Adrenal gland (tissue), 9 donors: ENCODE measurements at regions not wholly inside any gene's neighbourhood (a gene's known extent, or its start where the extent isn't known, plus 50 kb on each side); places are given as distances from the start of the nearest gene placed in this dataset.

ENCODE experiments used
- DNase-seq, 7 donors: peaks; one replicate each; pipeline ENCODE4 v3.0.0-alpha.2; 2019 to 2020
- H3K27ac ChIP-seq, 5 donors: fragments of 200-600 bp; sonication (generic) in 4 of 5; 1 replicate in 3 of 5; 2 replicates in 2 of 5; pipeline versions ENCODE4 v1.5.1 to v1.8.0; 2016 to 2020; ENCODE audit warnings: mild to moderate bottlenecking in 1 of 5
- H3K27me3 ChIP-seq: fragments of 200-600 bp; 2 replicates; pipeline ENCODE4 v1.8.0; 2021
- H3K36me3 ChIP-seq, 2 donors: fragments of 200-600 bp; replicated peaks in 1 of 2; 1 replicate in 1 of 2; 2 replicates in 1 of 2; pipeline versions ENCODE4 v1.5.1 to v1.8.0; 2018 to 2022
- H3K4me1 ChIP-seq, 2 donors: fragments of 200-600 bp; replicated peaks in 1 of 2; 1 replicate in 1 of 2; 2 replicates in 1 of 2; pipeline versions ENCODE4 v1.5.1 to v1.8.0; 2018 to 2021
- H3K4me3 ChIP-seq, 4 donors: fragments of 200-600 bp; sonication (generic) in 3 of 4; one replicate each; pipeline ENCODE4 v1.5.1; 2016 to 2018
- H3K9me3 ChIP-seq, 3 donors: fragments of 200-600 bp; sonication (generic) in 1 of 3; replicated peaks in 1 of 3; 1 replicate in 2 of 3; 2 replicates in 1 of 3; pipeline versions ENCODE4 v1.5.1 to v1.8.0; 2016 to 2021
- POLR2A ChIP-seq, 2 donors: fragments of 450-650 bp; IDR thresholded peaks; one replicate each; pipeline ENCODE4 v1.6.1; 2017; ENCODE audit warnings: antibody characterized with exemption in 2 of 2, mild to moderate bottlenecking in 2 of 2, moderate library complexity in 1 of 2
- WGBS, 4 donors: extraction: QIAGEN DNeasy Blood & Tissue Kit in 2 of 4; methylation state at CpG; one replicate each; pipeline versions ENCODE4 v1.1.5 to v1.1.7; 2013 to 2017; 5-methylcytosine and 5-hydroxymethylcytosine counted together
- intact Hi-C, 2 donors: fragments of 100-400 bp; cut with DNase I; formaldehyde crosslinking; loops; one replicate each; pipeline versions ENCODE4 v1.14.1 to v1.15.0; 2022 to 2023
- TF ChIP-seq, protein P1 (sequence below), 6 experiments: fragments of 450-650 bp in 4 of 6; fragments of 200-600 bp in 2 of 6; sonication (generic) in 1 of 6; IDR thresholded peaks; 1 replicate in 5 of 6; 2 replicates in 1 of 6; pipeline versions ENCODE4 v1.5.1 to v1.8.0; 2016 to 2021; ENCODE audit warnings: antibody characterized with exemption in 6 of 6, mild to moderate bottlenecking in 2 of 6, moderate library complexity in 1 of 6
- donor health status: healthy with polysubstance abuse.
- donor health status: Bipolar disorder and iron deficiency.
- donor health status: DM: yes; HTN: yes; CAD: no.
- donor health status: DM: no; HTN: no; CAD: no.
- donor health status: DM: no; HTN: no; CAD: no.

DNA sequence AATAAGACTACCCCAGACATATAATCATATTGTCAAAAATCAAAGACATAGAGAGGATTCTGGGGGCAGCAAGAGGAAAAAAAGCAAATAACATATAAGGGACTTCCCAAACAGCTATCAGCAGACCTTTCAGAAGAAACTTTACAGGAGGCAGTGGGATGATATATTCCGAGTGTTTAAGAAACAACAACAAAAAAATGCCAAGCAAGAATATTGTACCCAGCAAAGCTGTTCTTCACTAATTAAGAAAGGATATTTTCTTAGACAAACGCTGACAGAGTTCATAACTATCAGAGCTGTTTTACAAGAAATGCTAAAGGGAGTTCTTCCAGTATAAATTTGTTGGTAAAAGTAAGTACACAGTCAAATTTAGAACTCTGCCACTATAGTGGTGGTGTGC, 243.3 kb upstream of the AFDN start:
- TF ChIP-seq, protein P1, sequence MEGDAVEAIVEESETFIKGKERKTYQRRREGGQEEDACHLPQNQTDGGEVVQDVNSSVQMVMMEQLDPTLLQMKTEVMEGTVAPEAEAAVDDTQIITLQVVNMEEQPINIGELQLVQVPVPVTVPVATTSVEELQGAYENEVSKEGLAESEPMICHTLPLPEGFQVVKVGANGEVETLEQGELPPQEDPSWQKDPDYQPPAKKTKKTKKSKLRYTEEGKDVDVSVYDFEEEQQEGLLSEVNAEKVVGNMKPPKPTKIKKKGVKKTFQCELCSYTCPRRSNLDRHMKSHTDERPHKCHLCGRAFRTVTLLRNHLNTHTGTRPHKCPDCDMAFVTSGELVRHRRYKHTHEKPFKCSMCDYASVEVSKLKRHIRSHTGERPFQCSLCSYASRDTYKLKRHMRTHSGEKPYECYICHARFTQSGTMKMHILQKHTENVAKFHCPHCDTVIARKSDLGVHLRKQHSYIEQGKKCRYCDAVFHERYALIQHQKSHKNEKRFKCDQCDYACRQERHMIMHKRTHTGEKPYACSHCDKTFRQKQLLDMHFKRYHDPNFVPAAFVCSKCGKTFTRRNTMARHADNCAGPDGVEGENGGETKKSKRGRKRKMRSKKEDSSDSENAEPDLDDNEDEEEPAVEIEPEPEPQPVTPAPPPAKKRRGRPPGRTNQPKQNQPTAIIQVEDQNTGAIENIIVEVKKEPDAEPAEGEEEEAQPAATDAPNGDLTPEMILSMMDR (IDR thresholded peaks at IDR 0.05), result no peak
- no peak for TF ChIP-seq POLR2A (IDR thresholded peaks at IDR 0.05)
- Histone ChIP-seq H3K36me3 (no peaks in the 10 kb centered on the region), H3K27me3 (no peaks in the 10 kb centered on the region), H3K4me1 (no peaks in the 10 kb centered on the region), H3K27ac (no peak overlapping the region), H3K4me3 (no peak overlapping the region), H3K9me3 (peaks cover 0 to 11% (median 0%) of the 10 kb centered on the region in 3 donors)
- no peak for DNase-seq
- 78 to 86% (median 82%) methylated on average over 2 of the region's 2 CpGs for WGBS, 4 donors
- intact Hi-C loops, result no loop called here

DNA sequence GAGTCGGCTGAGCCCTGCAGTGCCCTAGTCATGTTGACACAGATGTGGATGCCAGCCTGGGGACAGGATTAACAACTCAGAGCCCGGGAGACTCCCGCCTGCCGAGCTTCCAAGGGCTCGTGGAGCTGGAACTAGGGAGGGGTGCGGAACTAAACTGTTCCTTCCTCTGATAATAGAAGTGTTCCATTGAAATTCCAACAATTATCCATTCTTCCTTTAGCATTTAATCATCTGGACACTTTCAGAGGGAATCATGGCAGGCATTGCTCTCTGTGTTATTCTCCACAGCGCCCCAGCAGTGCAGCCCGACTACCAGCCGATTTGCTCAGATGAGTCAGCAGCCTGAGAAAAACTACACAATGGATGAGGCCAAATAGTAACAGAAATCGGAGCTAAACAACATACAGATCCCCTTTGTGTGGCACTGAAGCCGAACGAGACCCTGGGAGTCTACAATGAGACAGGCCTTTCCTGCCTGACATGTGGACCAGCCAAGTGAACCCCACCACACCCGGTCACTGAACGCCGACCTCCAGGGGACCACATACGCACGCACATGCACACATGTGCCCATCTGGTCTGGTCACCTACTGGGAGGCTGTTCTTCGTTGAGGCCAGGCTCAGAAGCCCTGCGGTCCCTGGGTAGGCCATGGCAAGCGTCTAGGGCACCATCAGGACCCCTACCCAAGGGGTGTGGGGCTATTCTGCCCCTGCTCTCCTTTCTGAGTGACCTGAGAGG, 238.4 kb upstream of the AFDN start:
- Histone ChIP-seq H3K4me3 (no peak overlapping the region), H3K27ac (peak overlapping the region in 1 of 5 donors; percentile 22), H3K4me1 (no peaks in the 10 kb centered on the region), H3K9me3 (peaks cover 0 to 4% (median 0%) of the 10 kb centered on the region in 3 donors), H3K36me3 (no peaks in the 10 kb centered on the region), H3K27me3 (no peaks in the 10 kb centered on the region)
- WGBS, 4 donors, result 56 to 74% (median 70%) methylated on average over 14 to 20 of the region's 20 CpGs
- intact Hi-C loops, result no loop called here
- no peak for TF ChIP-seq POLR2A (IDR thresholded peaks at IDR 0.05)
- TF ChIP-seq, protein P1 (IDR thresholded peaks at IDR 0.05), result no peak
- DNase-seq, result peak in 1 of 7 donors; percentile 11

DNA sequence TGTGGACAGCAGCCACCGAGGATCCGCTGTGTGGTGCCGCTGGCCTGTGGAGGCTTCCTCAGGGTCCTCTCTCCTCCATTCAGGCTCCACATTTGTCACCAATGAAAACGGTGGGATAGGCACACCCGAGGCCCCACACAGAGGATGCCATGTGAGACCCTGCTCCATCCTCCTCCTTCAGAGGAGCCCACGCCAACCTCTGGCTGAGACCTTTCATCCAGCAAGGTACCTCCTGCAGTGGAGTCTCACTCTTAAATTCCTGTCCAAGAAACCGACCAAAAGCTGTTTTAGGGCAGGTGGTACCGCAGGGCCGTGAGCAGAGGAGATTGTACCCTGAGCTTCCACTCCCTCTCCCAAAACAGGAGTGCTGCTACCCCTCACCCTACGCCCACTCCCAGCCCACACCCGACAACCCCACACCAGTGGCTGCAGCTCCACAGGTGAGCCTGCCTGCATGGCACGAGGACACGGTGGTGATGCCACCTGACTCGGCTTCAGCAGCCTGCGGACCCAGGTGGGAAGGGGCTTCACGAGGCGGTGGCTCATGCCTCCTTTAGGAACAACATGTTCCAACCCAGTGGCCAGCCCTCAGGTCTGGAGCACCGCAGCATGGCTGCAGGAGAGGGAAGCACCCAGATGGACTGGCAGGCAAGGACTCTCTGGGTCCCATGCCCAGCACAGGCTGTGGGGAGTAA, 237.6 kb upstream of the AFDN start:
- Histone ChIP-seq H3K9me3 (no peaks in the 10 kb centered on the region), H3K27me3 (no peaks in the 10 kb centered on the region), H3K4me1 (no peaks in the 10 kb centered on the region), H3K4me3 (no peak overlapping the region), H3K27ac (no peak overlapping the region), H3K36me3 (no peaks in the 10 kb centered on the region)
- intact Hi-C loops, result no loop called here
- TF ChIP-seq POLR2A (IDR thresholded peaks at IDR 0.05), result no peak
- TF ChIP-seq, protein P1 (IDR thresholded peaks at IDR 0.05), result no peak
- 84 to 88% (median 87%) methylated on average over 11 to 18 of the region's 18 CpGs for WGBS, 4 donors
- DNase-seq, result peak in 1 of 7 donors; percentile 11

DNA sequence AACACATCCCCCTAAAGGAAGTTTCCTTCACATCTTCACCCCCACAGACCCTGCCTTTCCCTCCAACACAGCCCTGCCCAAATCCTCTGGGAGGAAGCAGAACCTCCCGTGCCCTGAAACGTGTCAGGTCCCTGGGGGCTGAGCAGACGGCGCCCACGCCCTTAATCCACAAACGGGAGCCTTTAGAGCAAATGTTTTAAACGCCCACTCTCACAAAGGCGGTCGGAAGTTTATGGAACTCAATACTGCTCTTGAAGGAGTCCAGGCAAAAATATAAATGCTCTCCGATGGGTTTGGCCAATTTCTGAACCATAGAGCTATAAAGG, 237.1 kb upstream of the AFDN start:
- Histone ChIP-seq H3K27me3 (no peaks in the 10 kb centered on the region), H3K36me3 (no peaks in the 10 kb centered on the region), H3K27ac (no peak overlapping the region), H3K4me1 (no peaks in the 10 kb centered on the region), H3K9me3 (no peaks in the 10 kb centered on the region), H3K4me3 (no peak overlapping the region)
- DNase-seq, result no peak
- TF ChIP-seq POLR2A (IDR thresholded peaks at IDR 0.05), result no peak
- TF ChIP-seq, protein P1 (IDR thresholded peaks at IDR 0.05), result no peak
- 46 to 72% (median 54%) methylated on average over 7 to 10 of the region's 10 CpGs for WGBS, 4 donors
- intact Hi-C loops, result no loop called here
